Duodenal mucosa (tissue), 2 donors: ENCODE measurements at regions not wholly inside any gene's neighbourhood (a gene's known extent, or its start where the extent isn't known, plus 50 kb on each side); places are given as distances from the start of the nearest gene placed in this dataset.
"Not testable (repeated sequence)": the region's sequence is repeated elsewhere in the genome, so short reads cannot be mapped to it uniquely, and the experiment has no call there.

Experiments
- H3K27ac ChIP-seq: one replicate; pipeline ENCODE4 v1.7.0; 2013; ENCODE audit warnings: low read depth, low read length
- H3K27me3 ChIP-seq, 2 donors: one replicate each; pipeline ENCODE4 v1.7.0; 2013; ENCODE audit warnings: low read length in 2 of 2, control low read depth in 1 of 2; ENCODE audit not compliant: insufficient read depth in 2 of 2, control insufficient read depth in 1 of 2
- H3K36me3 ChIP-seq, 2 donors: one replicate each; pipeline ENCODE4 v1.7.0; 2013; ENCODE audit warnings: low read length in 2 of 2, control low read depth in 1 of 2; ENCODE audit not compliant: insufficient read depth in 2 of 2, control insufficient read depth in 1 of 2
- H3K4me1 ChIP-seq, 2 donors: one replicate each; pipeline ENCODE4 v1.7.0; 2013; ENCODE audit warnings: low read length in 2 of 2, control low read depth in 1 of 2; ENCODE audit not compliant: insufficient read depth in 2 of 2, control insufficient read depth in 1 of 2
- H3K4me3 ChIP-seq, 2 donors: one replicate each; pipeline ENCODE4 v1.7.0; 2013; ENCODE audit warnings: low read length in 2 of 2, low read depth in 1 of 2
- H3K9ac ChIP-seq, 2 donors: one replicate each; pipeline ENCODE4 v1.7.0; 2013; ENCODE audit warnings: low read length in 2 of 2, low read depth in 1 of 2
- H3K9me3 ChIP-seq, 2 donors: one replicate each; pipeline ENCODE4 v1.7.0; 2013; ENCODE audit warnings: low read length in 2 of 2, control low read depth in 1 of 2; ENCODE audit not compliant: control insufficient read depth in 1 of 2

DNA sequence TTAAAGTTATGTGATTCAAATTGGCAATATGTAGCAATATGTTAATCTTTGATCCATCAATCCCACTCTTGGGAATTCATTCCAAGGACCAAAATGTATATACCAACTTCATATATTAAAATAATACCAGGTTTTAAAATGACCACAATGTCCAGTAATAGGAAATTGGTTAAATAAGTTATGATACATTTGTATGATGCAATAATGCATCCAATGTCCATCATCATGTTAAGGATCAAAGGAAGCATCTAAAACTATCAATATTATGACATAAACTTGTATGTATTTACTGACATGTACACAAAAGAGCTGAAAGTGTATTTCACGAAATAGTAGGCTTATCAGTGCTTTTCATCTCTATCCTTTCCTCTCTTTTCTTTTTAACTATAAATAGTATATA is 406.0 kb downstream of the RSL24D1 start:
- Histone ChIP-seq H3K9ac (no peak overlapping the region), H3K36me3 (no peaks in the 10 kb centered on the region), H3K27ac (no peak overlapping the region), H3K4me3 (no peak overlapping the region), H3K27me3 (no peaks in the 10 kb centered on the region), H3K4me1 (no peaks in the 10 kb centered on the region), H3K9me3 (no peaks in the 10 kb centered on the region)

DNA sequence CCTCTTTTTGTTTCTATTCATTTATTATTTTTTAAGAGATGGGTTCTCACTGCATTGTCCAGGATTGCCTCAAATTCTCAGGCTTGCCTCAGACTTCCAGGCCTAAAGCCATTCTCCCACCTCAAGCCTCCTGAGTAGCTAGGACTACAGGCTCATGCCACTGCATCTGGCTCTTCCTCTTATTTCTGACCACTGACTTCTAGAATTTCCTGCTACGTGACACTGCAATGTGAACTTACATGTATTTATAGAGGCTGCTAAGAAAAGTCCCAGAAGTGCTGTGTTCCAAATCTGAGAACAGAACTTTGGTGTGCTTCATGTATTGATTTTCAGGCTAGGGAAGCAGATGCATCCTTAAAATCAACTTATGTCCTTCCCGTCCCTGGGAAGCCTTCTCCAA is 407.4 kb downstream of the RSL24D1 start:
- Histone ChIP-seq H3K27ac (no peak overlapping the region), H3K4me1 (no peaks in the 10 kb centered on the region), H3K27me3 (no peaks in the 10 kb centered on the region), H3K9ac (no peak overlapping the region), H3K9me3 (no peaks in the 10 kb centered on the region), H3K36me3 (no peaks in the 10 kb centered on the region), H3K4me3 (no peak overlapping the region)

DNA sequence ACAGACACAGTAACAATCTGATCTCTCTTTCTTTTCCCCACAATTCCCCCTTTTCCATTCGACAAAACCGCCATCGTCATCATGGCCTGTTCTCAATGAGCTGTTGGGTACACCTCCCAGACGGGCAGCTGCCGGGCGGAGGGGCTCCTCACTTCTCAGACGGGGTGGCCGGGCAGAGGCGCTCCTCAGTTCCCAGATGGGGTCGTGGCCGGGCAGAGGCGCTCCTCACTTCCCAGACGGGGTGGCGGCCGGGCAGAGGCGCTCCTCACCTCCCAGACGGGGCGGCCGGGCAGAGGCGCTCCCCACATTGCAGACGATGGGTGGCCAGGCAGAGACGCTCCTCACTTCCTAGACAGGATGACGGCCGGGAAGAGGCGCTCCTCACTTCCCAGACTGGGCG is 415.5 kb downstream of the RSL24D1 start:
- not testable (repeated sequence) for H3K27ac ChIP-seq, H3K9ac ChIP-seq, H3K4me1 ChIP-seq, H3K36me3 ChIP-seq, H3K9me3 ChIP-seq, H3K27me3 ChIP-seq, H3K4me3 ChIP-seq

DNA sequence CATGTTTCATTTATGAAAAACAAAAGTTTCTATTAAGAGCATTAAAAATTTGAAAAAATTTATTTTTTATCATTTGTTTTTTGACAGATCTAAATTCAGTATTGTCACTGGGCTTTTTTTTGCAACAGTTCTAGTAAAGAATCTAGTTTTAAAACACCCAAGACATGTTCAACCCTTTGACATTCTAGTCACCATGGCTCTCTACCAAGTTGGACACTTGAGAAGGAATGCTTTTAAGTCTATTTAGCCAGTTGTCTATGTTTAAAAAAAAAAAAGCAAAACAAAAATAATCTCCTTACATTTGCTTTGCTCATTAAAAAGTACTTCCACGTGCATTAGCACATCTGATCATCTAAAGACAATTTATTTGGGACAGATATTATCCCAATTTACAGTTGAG is 417.5 kb downstream of the RSL24D1 start:
- H3K4me3 ChIP-seq: no peak overlapping the region
- H3K4me1 ChIP-seq: no peaks in the 10 kb centered on the region
- H3K27me3 ChIP-seq: no peaks in the 10 kb centered on the region
- H3K9me3 ChIP-seq: no peaks in the 10 kb centered on the region
- no peaks in the 10 kb centered on the region for H3K36me3 ChIP-seq
- H3K27ac ChIP-seq: no peak overlapping the region
- no peak overlapping the region for H3K9ac ChIP-seq

DNA sequence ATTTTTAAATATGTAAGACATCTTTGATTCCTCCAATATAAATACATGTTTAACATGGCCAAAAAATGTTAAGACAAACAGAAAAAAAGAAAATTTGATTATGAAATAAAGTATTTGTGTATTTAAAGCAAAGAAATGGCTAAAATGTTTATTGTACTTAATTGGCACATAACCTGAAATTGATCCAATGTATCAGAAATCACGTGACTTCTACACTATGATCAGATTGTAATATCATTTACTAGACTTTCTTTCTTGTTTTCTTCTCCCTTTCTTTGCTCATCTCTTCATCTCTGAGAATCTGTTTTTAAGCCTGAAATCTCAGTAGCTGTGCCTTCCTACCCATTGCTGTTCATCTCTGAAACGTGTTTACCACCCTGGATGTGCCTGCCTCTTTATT is 420.3 kb downstream of the RSL24D1 start:
- no peaks in the 10 kb centered on the region for H3K9me3 ChIP-seq
- H3K4me1 ChIP-seq: no peaks in the 10 kb centered on the region
- H3K27me3 ChIP-seq: no peaks in the 10 kb centered on the region
- no peak overlapping the region for H3K9ac ChIP-seq
- H3K36me3 ChIP-seq: no peaks in the 10 kb centered on the region
- no peak overlapping the region for H3K4me3 ChIP-seq
- no peak overlapping the region for H3K27ac ChIP-seq

DNA sequence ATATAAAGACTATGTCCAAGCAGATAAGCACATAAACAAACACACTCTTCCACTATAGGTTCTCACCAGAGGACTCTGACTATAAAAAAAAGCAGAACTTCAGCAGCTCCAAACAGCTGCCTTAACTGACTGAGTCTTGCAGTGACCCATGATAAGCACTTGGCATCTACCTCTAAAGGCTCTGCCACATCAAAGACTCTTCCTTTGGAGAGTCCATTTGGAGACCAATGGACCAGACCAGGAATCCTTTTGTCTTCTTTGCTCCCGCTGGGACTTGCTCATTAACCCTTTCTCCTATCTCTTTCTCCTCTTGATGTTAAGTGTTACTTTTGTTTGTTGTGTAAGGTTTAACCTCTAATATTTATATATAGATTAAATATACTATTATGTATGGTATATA is 424.1 kb downstream of the RSL24D1 start:
- Histone ChIP-seq H3K4me1 (no peaks in the 10 kb centered on the region), H3K27me3 (no peaks in the 10 kb centered on the region), H3K9me3 (peaks cover 0 to 2% of the 10 kb centered on the region in 2 donors), H3K9ac (no peak overlapping the region), H3K4me3 (no peak overlapping the region), H3K36me3 (no peaks in the 10 kb centered on the region), H3K27ac (no peak overlapping the region)

DNA sequence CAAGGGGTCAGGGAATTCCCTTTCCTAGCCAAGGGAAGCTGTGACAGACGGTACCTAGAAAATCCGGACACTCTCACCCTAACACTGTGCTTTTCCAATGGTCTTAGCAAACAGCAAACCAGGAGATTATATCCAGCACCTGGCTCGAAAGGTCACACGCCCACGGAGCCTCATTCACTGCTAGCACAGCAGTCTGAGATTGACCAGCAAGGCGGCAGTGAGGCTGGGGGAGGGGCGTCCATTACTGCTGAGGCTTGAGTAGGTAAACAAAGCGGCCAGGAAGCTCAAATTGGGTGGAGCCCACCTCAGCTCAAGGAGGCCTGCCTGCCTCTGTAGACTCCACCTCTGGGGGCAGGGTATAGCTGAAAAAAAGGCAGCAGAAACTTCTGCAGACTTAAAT is 447.3 kb downstream of the RSL24D1 start:
- not testable (repeated sequence) for H3K36me3 ChIP-seq, H3K4me3 ChIP-seq, H3K9ac ChIP-seq, H3K9me3 ChIP-seq, H3K27me3 ChIP-seq, H3K27ac ChIP-seq, H3K4me1 ChIP-seq

DNA sequence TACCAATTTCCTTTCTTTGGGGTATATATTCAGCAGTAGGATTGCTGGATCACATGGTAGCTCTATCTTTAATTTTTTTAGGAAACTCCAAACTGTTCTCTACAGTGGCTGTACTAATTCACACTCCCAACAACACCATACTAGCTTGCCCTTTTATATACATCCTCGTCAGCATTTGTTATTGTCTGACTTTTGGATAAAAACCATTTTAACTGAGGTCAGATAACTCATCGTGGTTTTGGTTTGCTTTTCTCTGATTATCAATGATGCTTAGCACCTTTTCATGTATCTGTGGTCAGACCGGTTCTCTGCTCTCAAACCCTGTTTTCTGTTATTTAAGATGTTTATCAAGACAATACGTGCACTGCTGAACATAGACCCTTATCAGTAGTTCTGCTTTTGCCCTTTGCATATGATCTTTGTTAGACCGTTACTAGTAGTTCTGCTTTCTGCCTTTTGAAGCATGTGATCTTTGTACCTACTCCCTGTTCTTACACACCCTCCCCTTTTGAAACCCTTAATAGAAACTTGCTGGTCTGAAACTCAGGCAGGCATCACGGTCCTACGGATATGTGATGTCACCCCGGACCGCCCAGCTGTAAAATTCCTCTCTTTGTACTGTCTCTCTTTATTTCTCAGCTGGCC is 474.3 kb downstream of the RSL24D1 start:
- no peaks in the 10 kb centered on the region for H3K27me3 ChIP-seq
- no peak overlapping the region for H3K27ac ChIP-seq
- H3K4me3 ChIP-seq: no peak overlapping the region
- H3K4me1 ChIP-seq: no peaks in the 10 kb centered on the region
- peaks cover 1 to 16% of the 10 kb centered on the region in 2 donors for H3K9me3 ChIP-seq
- H3K36me3 ChIP-seq: no peaks in the 10 kb centered on the region
- H3K9ac ChIP-seq: no peak overlapping the region

DNA sequence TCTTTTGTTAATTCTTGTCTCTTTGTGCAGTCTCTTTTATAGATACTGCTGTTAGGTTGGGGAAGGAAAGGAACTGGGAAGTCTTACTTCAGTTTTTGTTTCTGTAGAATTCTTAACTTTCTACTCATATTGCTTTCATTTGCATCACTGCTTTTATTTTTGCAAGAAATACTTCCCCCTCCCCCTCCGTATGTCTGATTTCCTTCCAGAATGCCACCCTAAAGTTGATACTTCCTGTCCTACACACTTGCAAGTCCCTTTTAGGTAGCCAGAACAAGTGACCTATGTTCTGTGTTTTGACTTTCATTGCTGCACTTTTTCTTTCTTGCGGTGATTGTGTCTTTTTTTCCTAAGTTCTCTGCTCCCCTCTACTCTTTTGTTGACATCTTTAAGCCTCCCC is 477.4 kb downstream of the RSL24D1 start:
- no peak overlapping the region for H3K9ac ChIP-seq
- H3K4me3 ChIP-seq: no peak overlapping the region
- H3K27me3 ChIP-seq: no peaks in the 10 kb centered on the region
- H3K36me3 ChIP-seq: no peaks in the 10 kb centered on the region
- H3K27ac ChIP-seq: no peak overlapping the region
- peaks cover 1 to 7% of the 10 kb centered on the region in 2 donors for H3K9me3 ChIP-seq
- no peaks in the 10 kb centered on the region for H3K4me1 ChIP-seq

DNA sequence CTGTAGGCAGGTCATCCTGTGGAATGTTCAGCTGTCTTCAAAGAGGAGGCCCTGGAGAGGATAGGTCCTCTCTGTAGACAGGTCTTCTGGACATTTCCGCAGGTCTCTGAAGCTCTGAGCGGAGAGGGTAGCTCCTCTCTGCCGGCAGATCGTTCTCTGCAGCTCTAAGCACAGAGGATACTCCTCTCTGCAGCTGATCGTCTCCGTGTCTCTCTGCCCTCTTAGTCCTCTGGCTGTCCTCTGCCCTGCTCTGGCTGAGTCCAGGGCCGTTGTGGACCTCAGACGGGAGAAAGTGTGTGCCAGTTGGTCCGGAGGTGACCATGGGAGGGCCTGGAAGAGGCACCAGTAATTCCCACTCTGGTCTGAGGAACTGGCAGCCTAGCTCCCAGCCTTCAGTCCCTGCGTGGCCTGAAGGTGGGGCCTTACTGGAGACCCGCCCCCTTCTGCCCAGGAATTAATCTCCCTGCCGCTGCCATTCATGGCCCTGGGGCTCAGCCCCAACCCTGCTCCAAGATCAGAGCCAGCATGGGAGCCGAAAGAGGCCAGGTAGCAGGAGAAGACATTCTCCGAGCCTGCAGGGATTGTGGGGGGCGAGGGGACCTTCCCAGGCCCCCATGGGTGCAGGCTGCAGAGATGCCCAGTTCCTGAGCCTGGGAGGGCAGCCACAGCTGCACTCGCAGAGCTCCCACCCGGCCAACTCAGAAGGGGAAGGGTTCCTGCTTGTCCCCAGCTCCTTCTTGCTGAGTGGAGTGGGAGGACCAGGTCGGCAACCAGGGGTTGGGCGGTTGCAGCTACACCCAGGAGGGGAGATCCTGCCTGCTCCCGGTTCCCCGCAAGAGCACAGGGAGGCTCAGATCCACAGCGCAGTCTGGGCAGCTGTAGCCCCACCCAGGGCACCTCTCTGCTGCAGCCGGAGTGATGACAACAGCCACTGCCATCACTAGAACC is 488.7 kb downstream of the RSL24D1 start:
- Histone ChIP-seq H3K27ac (no peak overlapping the region), H3K27me3 (no peaks in the 10 kb centered on the region), H3K9me3 (no peaks in the 10 kb centered on the region), H3K4me1 (no peaks in the 10 kb centered on the region), H3K9ac (no peak overlapping the region), H3K36me3 (no peaks in the 10 kb centered on the region), H3K4me3 (no peak overlapping the region)
